Astrocyte of the cerebellum (primary cell): ENCODE measurements at regions not wholly inside any gene's neighbourhood (a gene's known extent, or its start where the extent isn't known, plus 50 kb on each side); places are given as distances from the start of the nearest gene placed in this dataset.

Experiments
- DNase-seq: peaks from one replicate; pipeline ENCODE4 v3.0.0-alpha.2; 2011; ENCODE audit warnings: low read depth
- H3K4me3 ChIP-seq: 2 replicates; pipeline ENCODE4 v1.5.1; 2011; ENCODE audit warnings: mild to moderate bottlenecking, low read depth, low read length, moderate library complexity
- CTCF ChIP-seq: IDR thresholded peaks from 2 replicates; pipeline ENCODE4 v1.5.1; 2012; ENCODE audit warnings: low read length, low read depth, moderate library complexity, mild to moderate bottlenecking; ENCODE audit errors: missing control alignments
- in situ Hi-C: cut with HindIII; loops from 2 replicates; pipeline ENCODE4 v1.10.0; 2017; ENCODE audit warnings: low sequenced_read_pairs

GRCh38 chr3:30498587-30498967 is 107.8 kb upstream of the TGFBR2 start:
- in situ Hi-C loops: loop anchor here (5.0 kb wide), 1 partner anchor 56 kb away; no protein-coding TSS in a partner anchor
- no peak for DNase-seq
- TF ChIP-seq CTCF: no peak
- no peak overlapping the region for H3K4me3 ChIP-seq

- no peak for TF ChIP-seq CTCF
- in situ Hi-C loops: no loop called here
- DNase-seq: no peak
- H3K4me3 ChIP-seq: no peak overlapping the region
Measured at GRCh38 chr3:30500666-30501399, 105.6 kb upstream of the TGFBR2 start.

- in situ Hi-C loops: no loop called here
- no peak overlapping the region for H3K4me3 ChIP-seq
- no peak for DNase-seq
- TF ChIP-seq CTCF: no peak
Measured at GRCh38 chr3:30501526-30501925, 104.9 kb upstream of the TGFBR2 start.

GRCh38 chr3:30502051-30502741 is 104.2 kb upstream of the TGFBR2 start:
- TF ChIP-seq CTCF: no peak
- in situ Hi-C loops: no loop called here
- DNase-seq: no peak
- no peak overlapping the region for H3K4me3 ChIP-seq

- DNase-seq: no peak
- in situ Hi-C loops: no loop called here
- TF ChIP-seq CTCF: no peak
- no peak overlapping the region for H3K4me3 ChIP-seq
Measured at GRCh38 chr3:30502742-30503073, 103.7 kb upstream of the TGFBR2 start.

- no peak for DNase-seq
- H3K4me3 ChIP-seq: no peak overlapping the region
- in situ Hi-C loops: no loop called here
Measured at GRCh38 chr3:30503446-30503845, 103.0 kb upstream of the TGFBR2 start.

More at GRCh38 chr3:30503446-30503845, 103.0 kb upstream of the TGFBR2 start:
- no peak for TF ChIP-seq CTCF
